H9 (cell line): ENCODE measurements at regions not wholly inside any gene's neighbourhood (a gene's known extent, or its start where the extent isn't known, plus 50 kb on each side); places are given as distances from the start of the nearest gene placed in this dataset.

Source experiments
- DNase-seq: peaks from one replicate; pipeline ENCODE4 v3.0.0-alpha.2; 2017
- H2AFZ ChIP-seq: one replicate; pipeline ENCODE4 v1.6.1; 2013; ENCODE audit warnings: mild to moderate bottlenecking, low read length, control low read depth, moderate library complexity
- H2AK5ac ChIP-seq: 2 replicates; pipeline ENCODE4 v1.6.1; 2013; ENCODE audit warnings: low read length, control low read depth, mixed read lengths; ENCODE audit not compliant: insufficient read length
- H2BK120ac ChIP-seq: one replicate; pipeline ENCODE4 v1.6.1; 2013; ENCODE audit warnings: low read depth, mild to moderate bottlenecking, low read length, control low read depth, inconsistent platforms; ENCODE audit not compliant: poor library complexity, severe bottlenecking
- H2BK12ac ChIP-seq: 2 replicates; pipeline ENCODE4 v1.6.1; 2013; ENCODE audit warnings: low read length, control low read depth, mixed read lengths, low read depth; ENCODE audit not compliant: insufficient read length
- H2BK15ac ChIP-seq: 2 replicates; pipeline ENCODE4 v1.6.1; 2013; ENCODE audit warnings: low read depth, low read length, control low read depth
- H2BK20ac ChIP-seq: one replicate; pipeline ENCODE4 v1.6.1; 2013; ENCODE audit warnings: low read depth, mild to moderate bottlenecking, low read length, control low read depth, inconsistent platforms; ENCODE audit not compliant: poor library complexity, severe bottlenecking
- H2BK5ac ChIP-seq: 2 replicates; pipeline ENCODE4 v1.6.1; 2013; ENCODE audit warnings: low read length, control low read depth, mixed read lengths; ENCODE audit not compliant: insufficient read length
- H3K14ac ChIP-seq: 2 replicates; pipeline ENCODE4 v1.6.1; 2013; ENCODE audit warnings: low read length, control low read depth; ENCODE audit not compliant: insufficient read depth
- H3K18ac ChIP-seq: 2 replicates; pipeline ENCODE4 v1.6.1; 2013; ENCODE audit warnings: low read depth, mild to moderate bottlenecking, mixed read lengths, low read length, control low read depth; ENCODE audit not compliant: insufficient read length
- H3K23ac ChIP-seq: 2 replicates; pipeline ENCODE4 v1.6.1; 2013; ENCODE audit warnings: low read length, control low read depth, mixed read lengths, low read depth; ENCODE audit not compliant: insufficient read length
- H3K23me2 ChIP-seq: 2 replicates; pipeline ENCODE4 v1.6.1; 2013; ENCODE audit warnings: low read depth, mild to moderate bottlenecking, mixed read lengths, low read length, control low read depth; ENCODE audit not compliant: insufficient read length, poor library complexity, severe bottlenecking
- H3K27ac ChIP-seq: 2 replicates; pipeline ENCODE4 v1.5.1; 2013; ENCODE audit warnings: low read length, control low read depth, mixed read lengths, low read depth; ENCODE audit not compliant: insufficient read length
- H3K27me3 ChIP-seq: 2 replicates; pipeline ENCODE4 v1.6.1; 2013; ENCODE audit warnings: low read length, control low read depth, inconsistent platforms; ENCODE audit not compliant: insufficient read depth
- H3K4ac ChIP-seq: 2 replicates; pipeline ENCODE4 v1.6.1; 2013; ENCODE audit warnings: low read depth, mild to moderate bottlenecking, control low read depth, inconsistent platforms, low read length, moderate library complexity
- H3K4me1 ChIP-seq: 2 replicates; pipeline ENCODE4 v1.6.1; 2013; ENCODE audit warnings: low read length, control low read depth, inconsistent platforms; ENCODE audit not compliant: insufficient read depth
- H3K4me2 ChIP-seq: 2 replicates; pipeline ENCODE4 v1.6.1; 2013; ENCODE audit warnings: low read length, control low read depth, mixed read lengths; ENCODE audit not compliant: insufficient read length, insufficient read depth
- H3K56ac ChIP-seq: 2 replicates; pipeline ENCODE4 v1.6.1; 2013; ENCODE audit warnings: low read depth, mild to moderate bottlenecking, mixed read lengths, low read length, control low read depth; ENCODE audit not compliant: insufficient read length
- H3K79me1 ChIP-seq: 2 replicates; pipeline ENCODE4 v1.6.1; 2013; ENCODE audit warnings: low read depth, mild to moderate bottlenecking, moderate library complexity, low read length, control low read depth, inconsistent platforms; ENCODE audit not compliant: insufficient read depth, poor library complexity, severe bottlenecking
- H3K79me2 ChIP-seq: 2 replicates; pipeline ENCODE4 v1.6.1; 2013; ENCODE audit warnings: low read length, control low read depth, inconsistent platforms; ENCODE audit not compliant: insufficient read depth
- H3K9ac ChIP-seq: 2 replicates; pipeline ENCODE4 v1.6.1; 2013; ENCODE audit warnings: low read length, control low read depth, mixed read lengths; ENCODE audit not compliant: insufficient read length; ENCODE audit errors: extremely low read depth
- H3K9me3 ChIP-seq: one replicate; pipeline ENCODE4 v1.6.1; 2013; ENCODE audit warnings: low read depth, low read length, inconsistent platforms; ENCODE audit not compliant: control insufficient read depth
- H3T11ph ChIP-seq: one replicate; pipeline ENCODE4 v1.6.1; 2013; ENCODE audit warnings: mild to moderate bottlenecking, low read length, control low read depth, inconsistent platforms
- H4K20me1 ChIP-seq: one replicate; pipeline ENCODE4 v1.6.1; 2013; ENCODE audit not compliant: control insufficient read depth, insufficient read length, insufficient read depth
- H4K5ac ChIP-seq: 2 replicates; pipeline ENCODE4 v1.6.1; 2013; ENCODE audit warnings: low read depth, mild to moderate bottlenecking, mixed read lengths, low read length, control low read depth; ENCODE audit not compliant: insufficient read length
- H4K8ac ChIP-seq: replicated peaks from 2 replicates; pipeline ENCODE4 v1.6.1; 2013; ENCODE audit warnings: low read length, control low read depth, mixed read lengths, low read depth; ENCODE audit not compliant: insufficient read length
- H4K91ac ChIP-seq: 2 replicates; pipeline ENCODE4 v1.6.1; 2013; ENCODE audit warnings: low read depth, mild to moderate bottlenecking, moderate library complexity, mixed read lengths, low read length, control low read depth; ENCODE audit not compliant: insufficient read length
- H3K27ac Mint-ChIP-seq, 3 experiments: 2 replicates in 2 of 3; 3 replicates in 1 of 3; pipeline ENCODE4 v1.8.0; 2020 to 2021; ENCODE audit warnings: mixed read lengths in 3 of 3, mild to moderate bottlenecking in 1 of 3, moderate library complexity in 1 of 3
- H3K27me3 Mint-ChIP-seq: 2 replicates; pipeline ENCODE4 v1.8.0; 2021; ENCODE audit warnings: low read depth, mild to moderate bottlenecking, moderate library complexity, mixed read lengths
- H3K36me3 Mint-ChIP-seq, 3 experiments: 2 replicates in 2 of 3; 3 replicates in 1 of 3; pipeline ENCODE4 v1.8.0; 2020 to 2021; ENCODE audit warnings: low read depth in 3 of 3, mixed read lengths in 3 of 3; ENCODE audit not compliant: insufficient read depth in 1 of 3
- H3K4me1 Mint-ChIP-seq, 2 experiments: 2 replicates each; pipeline ENCODE4 v1.8.0; 2020; ENCODE audit warnings: mixed read lengths in 2 of 2
- H3K4me3 Mint-ChIP-seq, 2 experiments: 2 replicates in 1 of 2; 3 replicates in 1 of 2; pipeline ENCODE4 v1.8.0; 2020 to 2021; ENCODE audit warnings: mild to moderate bottlenecking in 2 of 2, mixed read lengths in 2 of 2, moderate library complexity in 1 of 2
- H3K9me3 Mint-ChIP-seq, 2 experiments: 2 replicates in 1 of 2; 3 replicates in 1 of 2; pipeline ENCODE4 v1.8.0; 2020; ENCODE audit warnings: mild to moderate bottlenecking in 2 of 2, mixed read lengths in 2 of 2, moderate library complexity in 1 of 2
- WGBS: extraction: QIAGEN DNeasy Blood & Tissue Kit; methylation state at CpG from one replicate; pipeline ENCODE4 v1.1.7; 2013; ENCODE audit warnings: missing lambda C conversion rate, low lambda C conversion rate, mixed read lengths; ENCODE audit not compliant: insufficient read length; ENCODE audit errors: extremely low coverage; 5-methylcytosine and 5-hydroxymethylcytosine counted together
- TF ChIP-seq, protein P1 (sequence below): fragments of 200-600 bp; sonication (generic); conservative IDR thresholded peaks from 3 replicates; pipeline ENCODE4 v1.8.0; 2021; ENCODE audit warnings: antibody characterized with exemption, mild to moderate bottlenecking

DNA sequence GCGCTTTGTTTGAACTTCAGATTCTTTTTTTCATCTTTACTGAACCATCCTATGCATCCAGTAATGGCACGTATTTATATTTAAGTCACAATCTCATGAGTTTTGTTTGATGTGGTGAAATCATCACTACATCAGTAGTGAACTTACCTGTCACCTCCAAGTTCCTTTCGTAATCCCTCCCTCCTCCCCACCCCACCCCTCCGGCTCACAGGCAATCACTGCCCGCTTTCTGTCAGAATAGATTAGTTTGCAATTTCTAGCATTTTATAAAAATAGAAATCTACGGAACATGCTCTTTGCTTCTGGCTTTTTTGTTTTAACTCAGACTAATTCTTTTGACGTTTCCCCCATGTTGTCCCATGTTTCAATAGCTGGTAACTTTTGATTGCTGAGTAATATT lies 305.4 kb upstream of the IRX4 start:
- H3K4me3 Mint-ChIP-seq: no peak overlapping the region
- no CpG with 5 or more reads among the region's 7 CpGs for WGBS

More for the DNA sequence above, 305.4 kb upstream of the IRX4 start:
- no peaks in the 10 kb centered on the region for H3K79me1 ChIP-seq
- no peak overlapping the region for H4K5ac ChIP-seq
- TF ChIP-seq, protein P1, sequence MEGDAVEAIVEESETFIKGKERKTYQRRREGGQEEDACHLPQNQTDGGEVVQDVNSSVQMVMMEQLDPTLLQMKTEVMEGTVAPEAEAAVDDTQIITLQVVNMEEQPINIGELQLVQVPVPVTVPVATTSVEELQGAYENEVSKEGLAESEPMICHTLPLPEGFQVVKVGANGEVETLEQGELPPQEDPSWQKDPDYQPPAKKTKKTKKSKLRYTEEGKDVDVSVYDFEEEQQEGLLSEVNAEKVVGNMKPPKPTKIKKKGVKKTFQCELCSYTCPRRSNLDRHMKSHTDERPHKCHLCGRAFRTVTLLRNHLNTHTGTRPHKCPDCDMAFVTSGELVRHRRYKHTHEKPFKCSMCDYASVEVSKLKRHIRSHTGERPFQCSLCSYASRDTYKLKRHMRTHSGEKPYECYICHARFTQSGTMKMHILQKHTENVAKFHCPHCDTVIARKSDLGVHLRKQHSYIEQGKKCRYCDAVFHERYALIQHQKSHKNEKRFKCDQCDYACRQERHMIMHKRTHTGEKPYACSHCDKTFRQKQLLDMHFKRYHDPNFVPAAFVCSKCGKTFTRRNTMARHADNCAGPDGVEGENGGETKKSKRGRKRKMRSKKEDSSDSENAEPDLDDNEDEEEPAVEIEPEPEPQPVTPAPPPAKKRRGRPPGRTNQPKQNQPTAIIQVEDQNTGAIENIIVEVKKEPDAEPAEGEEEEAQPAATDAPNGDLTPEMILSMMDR: no peak
- H3K4me1 ChIP-seq: no peaks in the 10 kb centered on the region
- H2BK5ac ChIP-seq: no peak overlapping the region
- Mint-ChIP-seq H3K27me3 (no peaks in the 10 kb centered on the region; the same call in 1 of the 2 replicates), H3K4me1 (no peaks in the 10 kb centered on the region), H3K36me3 (no peaks in the 10 kb centered on the region), H3K9me3 (no peaks in the 10 kb centered on the region), H3K27ac (no peak overlapping the region)
- no peak overlapping the region for H2AFZ ChIP-seq
- no peaks in the 10 kb centered on the region for H3K9me3 ChIP-seq
- no peak overlapping the region for H3K4ac ChIP-seq
- no peak overlapping the region for H2AK5ac ChIP-seq
- H4K91ac ChIP-seq: no peak overlapping the region
- H3K23ac ChIP-seq: no peak overlapping the region
- no peak overlapping the region for H2BK15ac ChIP-seq
- DNase-seq: no peak
- no peak overlapping the region for H3K9ac ChIP-seq
- no peak overlapping the region for H2BK20ac ChIP-seq
- no peak overlapping the region for H3K56ac ChIP-seq
- H3K27ac ChIP-seq: no peak overlapping the region
- no peak overlapping the region for H3K18ac ChIP-seq
- no peaks in the 10 kb centered on the region for H3K79me2 ChIP-seq
- H3K27me3 ChIP-seq: no peaks in the 10 kb centered on the region
- no peak overlapping the region for H3T11ph ChIP-seq
- H3K4me2 ChIP-seq: no peak overlapping the region
- H4K20me1 ChIP-seq: no peaks in the 10 kb centered on the region
- no peak overlapping the region for H2BK12ac ChIP-seq
- H3K23me2 ChIP-seq: no peaks in the 10 kb centered on the region
- no peak overlapping the region for H3K14ac ChIP-seq
- H4K8ac ChIP-seq: no peak overlapping the region
- no peak overlapping the region for H2BK120ac ChIP-seq
